ENCODE measurements at regions not wholly inside any gene's neighbourhood (a gene's known extent, or its start where the extent isn't known, plus 50 kb on each side); places are given as distances from the start of the nearest gene placed in this dataset.

- DNase-seq (ENCODE audit: low read depth) = no peak
Measured at GRCh38 chr10:120702032-120702431, 149.1 kb upstream of the WDR11 start.

GRCh38 chr10:120705309-120705708 lies 145.9 kb upstream of the WDR11 start:
- DNase-seq (ENCODE audit: low read depth) = no peak

- no peak for DNase-seq (ENCODE audit: low read depth)
Measured at GRCh38 chr10:120710076-120710475, 141.1 kb upstream of the WDR11 start.

GRCh38 chr10:120711860-120712259 lies 139.3 kb upstream of the WDR11 start:
- DNase-seq (ENCODE audit: low read depth) = no peak

GRCh38 chr10:120713573-120714205 lies 137.5 kb upstream of the WDR11 start:
- no peak for DNase-seq (ENCODE audit: low read depth)

GRCh38 chr10:120715171-120715570 lies 136.0 kb upstream of the WDR11 start:
- DNase-seq (ENCODE audit: low read depth) = no peak

- no peak for DNase-seq (ENCODE audit: low read depth)
Measured at GRCh38 chr10:120719333-120719732, 131.8 kb upstream of the WDR11 start.

GRCh38 chr10:120727001-120727400 lies 124.2 kb upstream of the WDR11 start:
- DNase-seq (ENCODE audit: low read depth) = no peak

GRCh38 chr10:120729547-120729946 lies 121.6 kb upstream of the WDR11 start:
- no peak for DNase-seq (ENCODE audit: low read depth)

GRCh38 chr10:120732067-120732466 lies 119.1 kb upstream of the WDR11 start:
- DNase-seq (ENCODE audit: low read depth) = peak; percentile 5

- DNase-seq (ENCODE audit: low read depth) = peak; percentile 2
Measured at GRCh38 chr10:120732643-120733313, 118.4 kb upstream of the WDR11 start.

GRCh38 chr10:120734483-120735078 lies 116.6 kb upstream of the WDR11 start:
- DNase-seq (ENCODE audit: low read depth) = no peak

GRCh38 chr10:120735315-120735714 lies 115.8 kb upstream of the WDR11 start:
- no peak for DNase-seq (ENCODE audit: low read depth)

- no peak for DNase-seq (ENCODE audit: low read depth)
Measured at GRCh38 chr10:120735773-120736371, 115.3 kb upstream of the WDR11 start.

GRCh38 chr10:120736377-120736776 lies 114.8 kb upstream of the WDR11 start:
- DNase-seq (ENCODE audit: low read depth) = no peak

- DNase-seq (ENCODE audit: low read depth) = peak; percentile 7
Measured at GRCh38 chr10:120738658-120739057, 112.5 kb upstream of the WDR11 start.

GRCh38 chr10:120741396-120741795 lies 109.8 kb upstream of the WDR11 start:
- DNase-seq (ENCODE audit: low read depth) = no peak

GRCh38 chr10:120742373-120742772 lies 108.8 kb upstream of the WDR11 start:
- DNase-seq (ENCODE audit: low read depth) = no peak

- no peak for DNase-seq (ENCODE audit: low read depth)
Measured at GRCh38 chr10:120744040-120744439, 107.1 kb upstream of the WDR11 start.

GRCh38 chr10:120746001-120746777 lies 105.0 kb upstream of the WDR11 start:
- no peak for DNase-seq (ENCODE audit: low read depth)

GRCh38 chr10:120748519-120748918 lies 102.6 kb upstream of the WDR11 start:
- DNase-seq (ENCODE audit: low read depth) = no peak

- DNase-seq (ENCODE audit: low read depth) = no peak
Measured at GRCh38 chr10:120749072-120749471, 102.1 kb upstream of the WDR11 start.
